ENCODE measurements at regions not wholly inside any gene's neighbourhood (a gene's known extent, or its start where the extent isn't known, plus 50 kb on each side); places are given as distances from the start of the nearest gene placed in this dataset.

- no peak for TF ChIP-seq CTCF (IDR thresholded peaks at IDR 0.05)
- TF ChIP-seq POLR2AphosphoS5 (IDR thresholded peaks at IDR 0.05), result no peak
- TF ChIP-seq EP300 (IDR thresholded peaks at IDR 0.05), result no peak
- TF ChIP-seq POLR2A (IDR thresholded peaks at IDR 0.05), result no peak
These were observed 374.5 kb upstream of the MON1B start for GRCh38 chr16:76816475-76816874.

All from stomach (tissue), 4 donors.